NCI-H1105 treated with DMSO at 0.1 percent for 48 hours (cell line): ENCODE measurements at regions not wholly inside any gene's neighbourhood (a gene's known extent, or its start where the extent isn't known, plus 50 kb on each side); places are given as distances from the start of the nearest gene placed in this dataset.
A peak's percentile ranks its signal among the peaks of the same experiment; 100 is the strongest.

Experiments used
- DNase-seq: peaks from one replicate; lab custom pipeline; 2025; lab: John Stamatoyannopoulos, UW

GRCh38 chr1:199855580-199855979 is 171.9 kb upstream of the NR5A2 start:
- DNase-seq = no peak

DNA sequence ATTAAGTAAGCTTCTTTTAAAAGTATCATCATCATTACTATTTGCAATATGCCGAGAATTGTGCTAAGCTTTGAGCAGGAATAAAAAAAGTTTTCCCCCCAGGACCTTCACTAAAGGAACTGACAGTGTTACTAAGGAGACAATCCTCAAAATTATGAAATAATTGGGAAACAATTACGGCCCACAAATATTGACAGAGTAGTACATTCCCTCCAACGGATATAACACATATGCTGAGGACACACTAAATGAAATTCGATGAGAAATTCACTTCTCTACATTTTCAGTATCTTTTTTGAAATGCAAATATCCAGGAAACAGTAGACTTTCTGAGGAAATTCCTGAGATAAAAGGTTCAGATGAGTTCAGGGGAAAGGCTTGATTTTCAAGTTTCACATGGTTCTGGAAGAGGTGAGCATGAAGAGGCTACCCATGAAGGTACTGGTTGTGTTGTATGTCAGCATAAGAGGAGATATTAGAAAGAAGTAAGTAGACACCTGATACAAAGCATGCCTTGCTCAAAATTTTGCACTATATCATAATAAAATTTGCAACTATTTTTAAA is 171.2 kb upstream of the NR5A2 start:
- DNase-seq = no peak

- DNase-seq = no peak
These were observed 170.4 kb upstream of the NR5A2 start for GRCh38 chr1:199857108-199857507.

- no peak for DNase-seq
These were observed 170.0 kb upstream of the NR5A2 start for GRCh38 chr1:199857516-199857915.

- DNase-seq = no peak
These were observed 169.3 kb upstream of the NR5A2 start for GRCh38 chr1:199858171-199858570.

DNA sequence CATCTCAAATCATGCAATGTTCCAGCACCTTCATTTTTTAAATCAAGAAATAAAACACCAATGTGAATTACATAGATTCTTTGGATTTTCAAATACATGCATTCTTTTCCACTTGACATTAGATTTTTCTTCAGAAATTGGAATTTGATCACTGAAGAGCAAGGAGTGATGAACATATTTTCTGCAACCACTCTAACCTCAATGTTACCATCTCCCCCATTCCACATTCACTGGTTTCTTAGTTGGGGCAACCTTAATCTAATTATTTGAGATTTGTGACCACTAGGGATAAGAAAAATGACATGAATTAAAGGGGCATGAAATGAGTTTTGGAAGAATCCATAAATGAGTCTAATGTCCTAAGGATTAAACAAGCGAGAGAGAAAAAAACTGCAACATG is 168.7 kb upstream of the NR5A2 start:
- no peak for DNase-seq

GRCh38 chr1:199859491-199859933 is 168.0 kb upstream of the NR5A2 start:
- no peak for DNase-seq

DNA sequence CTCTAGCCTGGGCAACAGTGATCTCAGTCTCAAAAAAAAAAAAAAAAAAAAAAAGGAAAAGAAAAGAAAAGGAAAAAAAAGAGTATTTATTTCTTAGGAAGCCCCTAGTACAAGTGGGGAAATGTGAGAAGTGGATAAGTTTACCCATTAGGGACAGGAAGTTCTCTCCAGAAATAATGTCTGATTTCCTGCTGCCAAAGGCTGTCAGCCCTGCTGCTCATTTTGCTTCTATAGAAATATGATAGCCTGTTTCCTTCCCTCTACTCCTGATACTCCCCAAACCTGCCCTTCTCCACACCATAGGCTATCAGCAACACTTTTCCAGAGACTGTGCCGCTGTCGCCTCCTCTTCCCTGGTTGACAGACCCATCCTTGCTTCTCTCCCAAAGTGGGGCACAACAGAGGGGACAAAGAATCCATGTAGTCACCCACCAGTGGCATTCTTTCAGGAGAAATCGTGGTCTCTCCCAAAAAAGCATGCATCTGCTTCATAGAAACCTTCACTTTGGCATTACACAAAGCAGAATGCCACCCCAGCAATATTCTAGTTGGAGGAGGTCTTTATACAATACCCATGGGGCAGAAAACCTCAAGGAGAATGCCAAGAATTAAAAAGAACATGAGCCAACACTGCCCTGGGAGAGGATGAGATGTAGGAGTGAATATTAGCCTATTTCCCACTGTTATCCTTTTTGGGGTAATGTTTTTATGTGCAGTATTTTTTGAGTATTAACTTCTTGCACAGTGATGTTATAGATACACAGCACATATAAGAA is 166.3 kb upstream of the NR5A2 start:
- no peak for DNase-seq

DNA sequence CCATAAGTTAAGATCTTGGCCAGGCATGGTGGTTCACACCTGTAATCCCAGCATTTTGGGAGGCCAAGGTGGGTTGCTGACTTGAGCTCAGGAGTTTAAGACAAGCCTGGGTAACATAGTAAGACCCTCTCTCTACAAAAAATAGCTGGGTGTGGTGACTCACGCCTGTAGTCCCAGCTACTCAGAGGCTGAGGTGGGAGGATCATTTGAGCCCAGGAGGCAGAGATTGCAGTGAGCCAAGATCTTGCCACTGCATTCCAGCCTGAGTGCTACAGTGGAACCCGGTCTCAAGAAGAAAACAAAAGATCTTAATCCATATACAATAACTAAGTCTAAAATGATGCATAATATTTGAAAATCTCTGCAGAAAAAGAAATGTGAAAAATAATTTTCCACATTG is 165.5 kb upstream of the NR5A2 start:
- no peak for DNase-seq

DNA sequence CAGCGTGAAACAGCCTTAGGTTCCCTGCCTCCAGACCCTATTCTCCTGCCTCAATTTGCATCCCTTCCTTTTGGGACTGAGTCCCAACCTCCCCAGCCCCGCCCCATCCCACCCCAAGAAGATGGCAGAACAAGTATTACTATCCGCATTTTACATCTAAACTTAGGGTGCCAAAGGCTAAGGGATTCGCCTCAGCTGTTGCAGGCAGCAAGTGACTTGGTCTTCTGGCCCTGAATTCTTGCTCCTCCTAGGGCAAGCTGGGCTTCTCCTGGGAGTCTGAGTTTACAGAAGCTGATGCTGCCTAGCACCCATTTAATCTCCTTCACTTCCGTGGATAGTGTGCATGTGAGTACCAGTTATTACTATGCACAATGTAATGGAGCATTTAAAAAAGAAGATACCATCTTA is 161.3 kb upstream of the NR5A2 start:
- DNase-seq = no peak

GRCh38 chr1:199867601-199868000 is 159.9 kb upstream of the NR5A2 start:
- DNase-seq = no peak

DNA sequence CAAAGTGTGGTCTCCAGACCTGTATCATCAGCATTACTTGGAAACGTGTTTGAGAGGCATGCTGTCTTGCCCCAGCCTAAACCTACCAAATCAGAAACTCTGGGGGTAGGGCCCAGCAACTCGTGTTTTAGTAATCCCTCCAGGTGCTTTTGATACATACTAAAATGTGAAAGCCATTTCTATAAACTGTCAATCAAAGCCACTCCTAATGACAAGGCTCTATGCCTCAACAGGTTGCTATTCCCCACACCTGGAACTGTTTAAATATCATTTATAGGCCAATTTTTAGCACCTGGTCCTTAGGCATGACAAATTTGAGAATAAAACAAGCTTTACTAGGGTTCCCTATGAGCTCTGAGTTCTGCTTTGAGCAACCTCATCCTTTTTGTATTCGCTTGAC is 158.7 kb upstream of the NR5A2 start:
- no peak for DNase-seq

- no peak for DNase-seq
These were observed 152.2 kb upstream of the NR5A2 start for GRCh38 chr1:199875337-199875736.

GRCh38 chr1:199875856-199876255 is 151.7 kb upstream of the NR5A2 start:
- DNase-seq = no peak

- no peak for DNase-seq
These were observed 149.8 kb upstream of the NR5A2 start for GRCh38 chr1:199877526-199878384.

DNA sequence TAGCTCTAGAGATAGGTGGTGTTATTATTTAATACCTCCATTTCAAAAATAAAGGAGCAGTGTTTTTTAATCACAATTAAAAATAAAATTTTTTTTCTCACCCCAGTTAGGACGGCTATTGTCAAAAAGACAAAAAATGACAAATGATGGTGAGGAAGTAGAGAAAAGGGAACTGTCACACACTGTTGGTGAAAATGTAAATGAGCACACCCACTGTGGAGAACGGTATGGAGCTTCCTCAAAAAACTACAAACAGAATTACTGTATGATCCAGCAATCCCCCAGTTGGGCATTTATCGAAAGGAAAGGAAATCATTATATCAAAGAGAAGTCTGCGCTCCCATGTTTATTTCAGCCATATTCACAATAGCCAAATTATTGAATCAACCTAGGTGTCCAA is 148.7 kb upstream of the NR5A2 start:
- no peak for DNase-seq

GRCh38 chr1:199898654-199899053 is 128.9 kb upstream of the NR5A2 start:
- no peak for DNase-seq

GRCh38 chr1:199901341-199901740 is 126.2 kb upstream of the NR5A2 start:
- DNase-seq = no peak

GRCh38 chr1:199907361-199907760 is 120.1 kb upstream of the NR5A2 start:
- no peak for DNase-seq

DNA sequence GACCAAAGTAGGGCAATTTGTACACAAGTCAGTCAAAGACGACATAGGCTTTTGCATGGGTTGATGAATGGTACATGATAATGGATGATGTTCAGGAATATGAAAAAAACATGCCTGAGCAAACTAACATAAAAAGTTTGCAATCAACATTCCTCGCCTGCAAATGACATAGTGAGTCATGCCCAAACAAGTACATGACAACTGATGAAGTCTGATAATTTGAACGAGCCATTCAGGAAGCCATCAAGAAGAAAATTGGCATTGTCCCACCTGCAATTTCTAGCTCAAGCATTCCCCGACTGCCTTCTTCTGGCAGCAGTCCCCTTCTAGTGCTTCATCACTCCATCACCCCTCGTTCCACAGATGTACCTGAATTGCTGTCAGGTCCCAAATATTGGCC is 118.4 kb upstream of the NR5A2 start:
- DNase-seq = peak; percentile 94

GRCh38 chr1:199913318-199913717 is 114.2 kb upstream of the NR5A2 start:
- no peak for DNase-seq

GRCh38 chr1:199914546-199914945 is 113.0 kb upstream of the NR5A2 start:
- no peak for DNase-seq

- no peak for DNase-seq
These were observed 109.2 kb upstream of the NR5A2 start for GRCh38 chr1:199918196-199918769.
